Fibroblast of skin of left biceps (primary cell): ENCODE measurements at regions not wholly inside any gene's neighbourhood (a gene's known extent, or its start where the extent isn't known, plus 50 kb on each side); places are given as distances from the start of the nearest gene placed in this dataset.
"Not testable (repeated sequence)": the region's sequence is repeated elsewhere in the genome, so short reads cannot be mapped to it uniquely, and the experiment has no call there.

Experiments
- DNase-seq, 2 experiments: peaks; one replicate each; pipeline ENCODE4 v3.0.0-alpha.2; 2013; ENCODE audit warnings: low read depth in 2 of 2

DNA sequence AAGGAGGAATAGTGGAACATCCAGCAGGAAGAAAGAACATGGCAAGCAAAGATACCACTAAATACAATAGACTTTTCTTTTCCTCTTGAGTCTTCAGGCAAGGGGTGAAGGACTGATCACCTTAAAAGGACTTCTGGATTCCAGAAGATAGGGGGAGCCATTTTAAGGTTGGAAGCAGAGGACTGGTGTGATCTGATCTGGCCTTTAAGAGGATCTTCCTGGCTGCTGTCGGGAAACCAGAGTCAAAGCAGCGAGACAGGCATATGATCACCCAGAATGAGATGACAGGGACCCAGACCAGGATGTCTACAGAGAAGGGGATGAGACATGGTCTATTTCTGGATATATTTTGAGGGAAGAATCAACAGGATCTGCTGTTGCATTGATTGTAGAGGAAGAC, 558.0 kb downstream of the STK39 start:
- DNase-seq = no peak

DNA sequence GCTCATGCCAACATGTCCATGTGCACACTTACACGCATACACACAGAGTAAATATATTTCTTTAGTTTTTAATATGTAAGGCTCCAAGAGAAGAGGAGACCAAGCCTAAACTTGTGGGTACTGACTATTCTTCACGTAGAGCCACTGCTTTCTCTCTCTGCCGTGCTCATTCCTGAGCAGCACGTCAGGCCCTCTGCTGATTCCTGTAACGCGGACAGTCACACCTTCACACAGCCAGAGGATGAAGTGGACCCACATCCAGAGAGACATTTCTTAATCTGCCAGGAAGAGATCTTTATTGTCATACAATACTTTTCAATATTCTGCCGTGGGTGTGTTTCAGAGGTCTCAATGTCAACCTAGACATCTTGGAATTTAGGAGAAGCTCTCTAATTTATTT, 560.7 kb downstream of the STK39 start:
- DNase-seq = no peak

DNA sequence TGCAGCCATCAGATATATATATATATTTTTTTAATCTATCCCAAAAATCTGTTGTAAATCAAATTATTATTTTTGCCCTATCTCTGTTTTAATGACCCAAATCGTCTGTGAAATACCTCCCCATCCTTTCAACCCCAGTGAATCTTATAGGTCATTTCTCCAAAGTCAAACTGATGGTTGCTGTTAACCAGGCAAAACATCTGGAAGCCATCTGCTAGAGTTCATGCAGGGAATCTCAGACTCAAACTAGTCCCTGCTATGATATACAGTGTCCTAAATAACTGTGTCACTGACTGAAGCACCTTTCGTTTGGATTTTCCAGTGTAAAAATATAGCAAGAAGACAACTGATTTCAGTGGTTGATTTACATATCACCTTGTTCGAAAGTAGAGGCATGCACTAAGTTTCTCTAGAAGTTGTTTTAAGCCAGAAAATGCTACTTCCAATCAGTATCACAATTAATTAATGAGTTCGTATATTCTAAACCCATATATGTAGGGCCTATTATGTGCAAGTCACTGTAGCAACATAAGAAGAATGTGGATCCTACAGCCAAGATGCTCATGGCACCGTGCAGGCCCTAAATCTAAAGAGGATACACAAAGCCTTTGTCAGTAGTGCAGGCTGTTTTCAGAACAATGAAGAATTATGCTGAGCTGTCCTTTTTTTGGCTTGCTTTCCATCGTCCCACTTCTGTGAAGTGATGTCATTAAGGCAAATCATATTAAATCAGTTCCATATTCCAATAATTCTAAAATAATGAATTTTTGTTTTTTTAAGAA, 566.0 kb downstream of the STK39 start:
- no peak for DNase-seq

DNA sequence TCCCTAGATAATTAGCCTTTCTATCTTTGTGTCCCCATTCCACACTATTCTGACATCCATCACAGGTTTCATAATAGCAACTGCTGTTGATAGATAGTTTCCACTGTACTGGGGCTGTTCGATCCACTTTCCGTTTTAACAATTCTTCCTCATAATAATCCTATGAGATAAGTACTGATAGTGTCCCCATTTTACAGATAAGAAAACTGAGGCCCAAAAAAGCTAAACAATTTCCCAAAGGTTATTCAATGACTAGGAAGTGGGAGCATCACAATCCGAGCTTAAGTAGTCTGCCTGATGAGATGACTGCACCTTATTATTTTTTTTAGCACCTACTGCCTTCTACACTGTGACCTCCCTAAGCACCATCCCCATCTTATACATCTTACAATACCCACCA, 569.2 kb downstream of the STK39 start:
- DNase-seq = no peak

DNA sequence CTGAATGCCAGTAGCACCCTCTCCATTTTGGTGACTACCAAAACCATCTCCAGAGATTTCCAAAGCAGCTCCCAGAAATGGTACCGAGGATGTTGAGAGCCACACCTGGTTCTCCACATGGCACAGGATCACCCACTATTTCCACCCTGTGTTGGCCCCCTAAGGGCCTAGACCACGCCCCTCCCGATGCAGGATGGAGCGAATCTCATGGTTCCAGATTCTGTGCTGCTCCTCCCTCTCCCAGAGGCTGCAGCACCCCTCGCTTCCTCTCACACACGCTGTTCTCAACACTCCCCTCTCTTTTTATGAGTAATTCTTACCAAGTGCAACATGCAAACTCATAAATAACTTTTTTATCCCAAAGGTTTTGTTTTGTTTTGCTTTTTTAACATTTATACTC, 571.5 kb downstream of the STK39 start:
- no peak for DNase-seq

DNA sequence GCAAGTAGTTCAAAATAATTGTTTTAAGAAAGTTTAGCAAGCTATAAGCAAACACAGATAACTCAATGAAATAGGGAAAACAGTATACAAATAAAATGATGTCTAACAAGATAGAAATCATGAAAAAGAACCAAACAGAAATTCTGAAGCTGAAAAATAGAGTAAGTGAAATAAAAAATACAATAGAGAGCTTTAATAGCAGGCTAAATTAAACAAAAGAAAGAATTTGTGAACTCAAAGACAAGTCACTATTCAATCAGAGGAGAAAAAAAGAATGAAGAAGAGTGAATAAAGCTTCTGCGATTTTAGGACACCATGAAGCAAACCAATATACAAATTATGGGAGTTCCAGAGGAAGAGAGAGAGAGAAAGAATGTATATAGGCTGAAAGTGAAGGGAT, 576.8 kb downstream of the STK39 start:
- no peak for DNase-seq

DNA sequence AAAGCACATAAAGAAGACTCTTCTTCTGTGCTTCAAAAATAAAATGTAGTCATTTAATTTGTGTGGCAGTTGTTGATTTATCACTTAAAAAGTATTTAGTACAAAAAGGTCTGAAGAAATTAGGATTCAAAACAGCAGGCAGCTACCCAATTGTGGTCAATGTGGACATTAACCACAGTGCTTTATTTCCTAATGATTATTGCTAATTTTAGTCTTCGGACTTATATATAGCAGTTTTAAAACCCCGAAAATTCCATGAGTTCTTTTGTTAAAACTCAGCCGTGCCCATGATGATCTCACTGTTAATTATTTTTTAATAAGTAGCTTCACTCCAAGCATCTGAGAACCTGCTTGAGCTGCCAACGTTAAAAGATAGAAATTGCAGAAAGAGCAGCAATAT, 594.3 kb downstream of the STK39 start:
- no peak for DNase-seq

DNA sequence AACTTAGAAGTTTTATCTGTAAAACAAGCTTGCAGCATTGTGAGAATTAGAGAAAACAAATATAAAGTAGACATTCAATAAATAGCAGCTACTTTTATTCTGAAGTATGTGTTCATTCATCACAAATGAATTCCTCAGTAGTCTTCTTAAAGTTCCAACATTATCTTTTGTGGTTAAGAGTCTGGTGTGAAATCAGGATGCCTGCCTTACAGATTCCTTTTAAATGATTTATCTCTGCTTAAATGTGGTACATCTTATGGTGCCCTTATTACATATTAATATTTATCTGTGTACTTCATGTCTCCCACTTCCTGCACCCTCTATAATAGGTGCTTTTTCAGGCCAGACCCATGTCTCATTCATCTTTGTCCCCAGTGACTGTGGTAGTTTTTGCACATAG, 595.0 kb downstream of the STK39 start:
- DNase-seq = no peak

DNA sequence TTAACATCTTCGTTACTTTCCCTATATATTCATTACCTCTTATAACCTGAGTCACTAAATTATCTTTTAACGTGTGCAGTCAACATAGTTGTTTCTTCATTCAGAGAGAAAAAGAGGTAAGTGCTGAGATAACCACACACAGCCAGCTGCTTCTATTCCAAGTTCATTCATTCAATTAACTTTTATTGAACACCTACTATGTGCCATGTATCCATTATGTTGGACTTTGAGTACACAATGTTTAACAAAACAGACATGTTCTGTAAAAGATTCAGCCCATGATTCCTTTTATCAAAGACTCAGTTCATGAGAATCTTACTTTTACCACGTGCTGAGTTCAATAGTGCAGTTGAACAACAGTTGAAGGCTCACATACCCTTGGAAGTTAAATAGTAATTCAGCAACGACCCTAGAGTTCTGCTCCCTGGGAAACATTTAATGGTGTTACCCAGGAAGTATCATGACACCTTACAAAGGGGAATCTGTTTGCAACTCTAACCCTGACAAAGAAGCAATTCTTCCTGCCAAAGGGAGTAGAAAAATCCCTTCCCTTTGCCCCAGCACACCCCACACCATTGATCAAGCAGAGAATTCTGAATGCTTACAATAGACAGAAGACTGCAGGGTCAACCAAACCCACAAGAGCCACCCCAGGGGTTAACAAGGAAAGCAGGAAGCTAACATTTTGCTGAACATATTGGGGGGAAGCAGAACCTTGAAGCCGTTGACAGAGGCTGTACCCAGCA, 595.8 kb downstream of the STK39 start:
- no peak for DNase-seq

DNA sequence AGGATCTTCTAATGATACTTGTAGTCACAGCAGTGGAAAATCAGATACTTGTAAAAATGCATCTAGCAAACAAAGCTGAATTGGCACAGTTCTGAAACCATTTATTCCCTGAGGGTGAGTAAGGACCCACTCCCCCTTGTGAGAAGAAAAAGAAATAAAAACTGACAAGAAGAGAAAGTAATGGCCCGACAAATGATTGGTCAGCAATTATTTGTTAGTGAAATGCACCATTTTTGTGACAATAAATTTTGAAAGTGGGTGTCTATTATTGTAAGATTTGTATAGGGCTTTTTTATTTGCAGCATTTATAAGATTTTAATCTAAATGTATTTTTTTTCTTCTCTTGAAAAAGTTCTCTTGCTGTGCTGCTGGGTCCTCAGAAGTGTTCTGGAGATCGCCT, 600.8 kb downstream of the STK39 start:
- DNase-seq = no peak

DNA sequence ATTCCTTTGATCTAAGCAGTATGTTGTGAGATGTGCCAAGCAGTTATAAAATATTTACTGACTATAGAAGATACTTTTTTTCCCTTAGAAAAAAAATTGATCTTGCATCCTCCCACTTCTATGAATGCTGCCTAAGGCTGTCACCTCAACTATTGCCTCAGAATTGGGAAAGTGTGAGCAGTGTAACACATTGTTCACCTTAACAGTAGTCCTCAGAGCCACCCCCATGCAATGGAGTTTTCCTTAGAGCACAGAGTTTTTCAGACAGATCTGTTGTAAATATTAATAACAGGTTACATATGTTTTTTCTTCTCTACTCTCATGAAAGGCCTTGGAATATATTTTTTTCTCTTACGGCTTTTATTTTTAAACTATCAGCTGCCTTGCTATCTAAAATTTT, 607.3 kb downstream of the STK39 start:
- no peak for DNase-seq

DNA sequence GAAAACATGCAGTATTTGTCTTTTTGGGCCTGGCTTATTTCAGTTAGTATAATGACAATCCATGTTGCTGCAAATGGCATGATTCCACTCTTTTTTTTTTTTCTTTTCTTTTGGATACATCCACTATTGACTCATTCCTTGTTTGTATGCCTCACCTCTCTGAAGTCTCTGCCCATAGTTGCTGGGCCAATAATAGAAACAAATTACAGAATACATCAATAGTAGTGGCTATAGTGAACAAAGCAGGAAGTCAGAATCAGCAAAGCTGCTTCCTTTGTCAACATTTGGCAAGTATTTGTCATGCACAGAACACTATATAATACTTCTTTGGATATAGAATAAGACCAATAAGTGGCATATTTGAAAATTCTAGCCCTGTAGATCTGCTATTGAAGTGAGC, 609.7 kb downstream of the STK39 start:
- no peak for DNase-seq

DNA sequence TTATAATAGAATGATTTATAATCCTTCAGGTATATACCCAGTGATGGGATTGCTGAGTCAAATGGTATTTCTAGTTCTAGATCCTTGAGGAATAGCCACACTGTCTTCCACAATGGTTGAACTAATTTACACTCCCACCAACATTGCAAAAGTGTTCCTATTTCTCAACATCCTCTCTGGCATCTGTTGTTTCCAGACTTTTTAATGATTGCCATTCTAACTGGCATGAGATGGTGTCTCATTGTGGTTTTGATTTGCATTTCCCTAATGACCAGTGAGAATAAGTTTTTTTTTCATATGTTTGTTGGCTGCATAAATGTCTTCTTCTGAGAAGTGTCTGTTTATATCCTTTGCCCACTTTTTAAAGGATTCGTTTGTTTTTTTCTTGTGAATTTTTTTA, 615.1 kb downstream of the STK39 start:
- DNase-seq = not testable (repeated sequence)

DNA sequence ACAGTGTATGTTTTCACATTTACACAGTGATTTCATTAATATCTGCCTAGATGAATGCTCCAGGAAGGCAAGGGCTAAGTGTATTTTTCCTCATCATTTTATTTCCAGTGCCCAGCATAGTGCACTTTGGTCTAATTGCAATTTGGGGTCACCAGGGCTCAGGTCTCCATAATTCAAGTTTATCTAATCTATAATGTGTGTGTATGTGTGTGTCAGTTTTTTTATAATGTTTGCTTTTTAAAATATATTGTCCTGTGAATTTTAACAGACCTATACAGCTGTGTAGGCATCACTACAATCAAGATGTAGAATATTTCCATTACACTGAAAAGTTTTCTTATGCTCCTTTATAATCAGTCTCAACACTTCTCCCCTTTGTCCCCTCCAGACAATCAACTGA, 620.4 kb downstream of the STK39 start:
- DNase-seq = no peak

DNA sequence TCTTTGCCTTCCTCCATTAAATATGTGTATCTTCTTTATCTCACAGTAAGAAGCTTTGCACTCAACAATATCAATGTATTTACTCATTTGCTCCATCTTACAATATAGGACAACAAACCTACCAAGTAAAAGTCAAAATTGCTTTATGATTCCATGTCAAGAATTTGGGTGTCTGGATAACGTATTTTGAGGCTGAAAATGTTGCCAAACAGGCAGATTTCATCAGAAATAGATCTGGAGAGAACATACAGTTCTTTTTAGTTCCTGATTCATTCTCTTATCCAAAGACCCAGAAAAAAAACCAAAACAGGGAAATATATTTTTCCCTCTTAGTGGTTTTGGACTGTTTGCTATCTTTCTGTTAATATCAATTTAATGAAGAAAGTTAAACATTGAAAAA, 621.1 kb downstream of the STK39 start:
- DNase-seq = no peak

DNA sequence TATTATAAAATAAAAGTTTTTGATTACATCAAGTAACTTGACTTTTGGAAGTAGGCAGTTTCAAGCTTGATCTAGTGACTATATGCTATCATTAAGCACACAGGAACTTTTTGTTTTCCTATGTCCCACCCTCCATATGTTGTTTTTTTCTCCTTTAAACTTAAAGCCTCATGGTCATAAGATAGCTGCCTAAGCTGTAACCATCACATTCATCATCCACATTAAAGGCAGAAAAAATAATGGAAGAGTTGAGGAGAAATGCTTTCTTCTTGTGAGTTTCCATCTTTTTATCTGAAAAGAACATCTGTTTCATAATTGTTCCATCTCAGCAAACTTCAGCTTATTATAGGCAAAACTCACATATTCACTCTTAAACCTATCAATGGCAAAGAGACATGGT, 630.4 kb downstream of the STK39 start:
- no peak for DNase-seq

DNA sequence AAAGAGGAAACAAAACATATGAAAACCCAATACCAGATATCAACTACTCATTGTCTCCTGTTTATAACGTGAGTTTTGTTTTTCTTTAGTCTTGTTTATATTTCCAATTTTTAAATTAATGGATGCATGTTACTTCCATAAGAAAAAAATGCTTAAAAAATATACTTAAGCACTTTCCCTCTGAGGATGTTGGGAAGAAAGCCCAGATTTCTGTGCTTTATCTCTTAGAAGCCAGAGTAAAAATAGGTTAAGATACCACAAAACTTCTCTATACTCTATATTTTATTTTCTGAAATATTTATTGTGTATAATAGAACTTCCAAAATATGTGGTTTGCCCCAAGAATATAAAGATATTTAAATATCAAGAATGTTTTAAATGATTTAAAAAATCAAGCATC, 633.9 kb downstream of the STK39 start:
- no peak for DNase-seq

DNA sequence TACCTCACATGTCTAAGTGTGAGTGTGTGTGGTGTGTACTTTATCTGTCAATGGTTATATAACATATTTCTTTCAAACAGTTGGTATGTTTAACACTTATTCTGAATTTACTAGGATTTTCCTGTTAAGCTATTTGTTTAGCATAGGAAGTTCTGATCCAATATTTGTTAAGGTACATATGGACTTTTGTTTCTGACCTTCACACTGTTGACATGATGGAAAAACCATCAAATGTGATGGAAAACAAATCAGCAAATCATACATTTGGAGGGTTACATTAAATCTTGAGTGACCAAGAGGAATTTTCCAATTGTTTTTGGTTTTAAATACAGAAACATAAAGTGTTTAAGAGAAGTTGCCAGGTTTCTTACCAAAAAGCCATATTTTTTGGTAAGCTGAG, 638.9 kb downstream of the STK39 start:
- no peak for DNase-seq

DNA sequence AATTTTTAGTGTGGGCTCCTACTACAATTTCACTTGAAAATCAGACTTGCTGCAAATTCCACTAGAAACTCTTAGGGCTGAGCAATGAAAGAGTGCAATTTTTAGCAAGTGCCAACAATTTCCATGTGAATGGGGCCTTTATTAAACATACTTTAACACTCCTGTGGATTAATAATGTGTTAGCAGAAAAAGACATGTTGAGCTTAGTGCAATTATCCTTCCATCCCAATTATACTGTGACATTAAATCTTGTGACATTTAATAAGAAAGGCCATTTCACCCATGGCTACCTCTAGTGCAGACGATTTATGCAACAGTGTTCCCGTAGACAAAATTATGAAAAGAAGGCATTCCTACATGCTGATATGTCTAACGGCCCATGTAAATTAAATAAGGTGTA, 639.7 kb downstream of the STK39 start:
- no peak for DNase-seq

DNA sequence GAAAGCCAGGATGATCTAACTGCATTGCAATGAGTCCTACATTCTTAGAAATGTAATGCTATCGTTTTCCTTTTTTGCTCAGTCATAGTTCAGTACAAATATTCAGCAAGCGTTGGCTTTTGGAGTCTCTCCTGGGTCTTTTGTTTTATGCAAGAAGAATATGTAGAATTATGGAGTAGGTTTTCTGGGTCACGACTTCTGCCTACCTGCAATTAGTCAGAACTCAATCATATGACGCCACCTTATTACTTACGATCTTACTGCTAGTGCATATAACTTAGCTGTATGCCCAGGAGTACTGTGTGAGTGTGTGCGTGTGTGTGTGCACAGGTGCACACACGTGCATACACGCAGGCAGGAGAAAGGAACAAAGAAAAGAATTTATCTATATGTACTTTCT, 640.2 kb downstream of the STK39 start:
- no peak for DNase-seq

DNA sequence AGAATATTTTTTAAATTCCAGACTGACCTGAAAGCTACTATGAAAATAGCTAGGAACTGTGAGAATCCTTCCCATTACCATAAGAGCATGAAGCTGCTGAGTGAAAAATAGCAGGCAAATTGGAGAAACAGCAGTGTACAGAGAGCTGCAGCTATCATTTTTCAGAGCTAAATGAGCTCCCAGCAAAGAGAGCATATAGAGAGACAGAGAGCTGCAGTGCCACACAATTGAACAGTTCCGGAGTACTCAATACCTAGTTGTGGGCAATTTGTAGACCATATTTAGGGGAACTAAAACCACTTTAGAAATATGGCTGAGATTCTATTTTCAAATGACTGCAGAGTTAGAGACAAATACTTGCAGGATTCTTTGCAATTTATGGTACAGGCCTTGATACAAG, 645.3 kb downstream of the STK39 start:
- DNase-seq = no peak

DNA sequence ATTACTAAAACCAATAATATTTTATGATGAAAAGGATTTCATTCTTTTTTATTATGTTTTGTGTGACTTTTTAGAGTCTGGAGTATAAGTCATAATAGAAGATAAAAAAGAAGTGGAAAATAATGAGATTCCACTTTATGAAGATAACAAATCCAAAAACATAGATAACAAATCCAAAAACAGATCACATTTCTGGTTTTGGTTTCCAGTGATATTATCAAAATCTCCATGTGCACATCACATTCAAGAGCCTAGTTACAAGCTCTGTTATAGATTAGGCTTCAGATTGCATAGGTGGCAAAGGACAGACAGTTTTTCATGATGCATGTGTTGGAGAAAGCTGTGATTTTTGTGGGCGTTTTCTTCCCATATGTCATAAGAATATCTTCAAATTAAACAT, 648.2 kb downstream of the STK39 start:
- no peak for DNase-seq

DNA sequence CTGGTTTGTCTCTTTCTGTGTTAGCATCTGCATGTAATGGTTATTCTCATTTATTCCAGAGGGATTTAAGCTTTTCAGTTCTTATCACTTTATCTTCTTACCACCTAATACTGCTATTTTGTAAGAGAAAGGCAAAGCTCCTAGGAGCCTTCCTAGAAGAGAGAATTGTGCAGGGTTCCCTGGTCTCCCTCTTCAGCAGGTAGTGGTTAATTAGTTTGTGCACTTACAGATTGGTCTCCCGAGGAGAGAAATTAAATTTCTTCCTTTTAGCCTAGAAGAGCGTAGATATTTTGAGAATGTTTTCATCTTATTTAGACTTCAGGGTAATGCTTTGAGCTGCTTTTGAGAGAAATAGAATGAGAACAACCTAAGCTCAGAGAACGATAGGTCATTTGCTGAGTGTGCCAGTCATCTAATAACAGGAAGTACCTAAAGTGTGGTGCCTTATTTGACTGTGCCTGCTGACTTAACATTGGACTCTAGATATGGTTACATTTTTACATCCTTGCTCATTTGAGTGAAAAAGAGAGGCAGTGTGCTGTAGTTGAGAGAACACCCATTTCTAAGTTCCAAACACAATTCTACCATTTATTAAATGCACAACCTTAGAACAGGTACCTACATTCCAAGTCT, 651.4 kb downstream of the STK39 start:
- no peak for DNase-seq
